AG10803 (cell line): ENCODE measurements at regions not wholly inside any gene's neighbourhood (a gene's known extent, or its start where the extent isn't known, plus 50 kb on each side); places are given as distances from the start of the nearest gene placed in this dataset.

Source experiments
- DNase-seq: peaks from one replicate; pipeline ENCODE4 v3.0.0; 2010; ENCODE audit warnings: low read depth
- H3K4me3 ChIP-seq: 2 replicates; pipeline ENCODE4 v1.5.1; 2011; ENCODE audit warnings: mild to moderate bottlenecking, low read length, control low read depth
- CTCF ChIP-seq: conservative IDR thresholded peaks from 2 replicates; pipeline ENCODE4 v1.5.1; 2011; ENCODE audit warnings: mild to moderate bottlenecking, low read length, control low read depth, inconsistent platforms

- H3K4me3 ChIP-seq: no peak overlapping the region
- no peak for DNase-seq
- TF ChIP-seq CTCF: no peak
Observed at GRCh38 chr22:48342016-48342415, 1485.7 kb downstream of the BRD1 start.

- no peak for DNase-seq
- no peak for TF ChIP-seq CTCF
- no peak overlapping the region for H3K4me3 ChIP-seq
Observed at GRCh38 chr22:48340727-48341709, 1486.7 kb downstream of the BRD1 start.

GRCh38 chr22:48340191-48340590, 1487.5 kb downstream of the BRD1 start:
- no peak for DNase-seq
- TF ChIP-seq CTCF: no peak
- H3K4me3 ChIP-seq: no peak overlapping the region

GRCh38 chr22:48338793-48339705, 1488.6 kb downstream of the BRD1 start:
- no peak overlapping the region for H3K4me3 ChIP-seq
- no peak for TF ChIP-seq CTCF
- DNase-seq: no peak

GRCh38 chr22:48337957-48338792, 1489.5 kb downstream of the BRD1 start:
- no peak for TF ChIP-seq CTCF
- no peak for DNase-seq
- H3K4me3 ChIP-seq: no peak overlapping the region

- no peak overlapping the region for H3K4me3 ChIP-seq
- TF ChIP-seq CTCF: no peak
- no peak for DNase-seq
Observed at GRCh38 chr22:48336339-48337060, 1491.2 kb downstream of the BRD1 start.
